Peyer's patch (tissue), 4 donors: ENCODE measurements at regions not wholly inside any gene's neighbourhood (a gene's known extent, or its start where the extent isn't known, plus 50 kb on each side); places are given as distances from the start of the nearest gene placed in this dataset.

Experiments
- DNase-seq, 3 donors: peaks; one replicate each; pipeline ENCODE4 v3.0.0-alpha.2; 2017 to 2019
- H3K27ac ChIP-seq, 4 donors: fragments of 200-600 bp; sonication (generic); one replicate each; pipeline ENCODE4 v1.5.1; 2016 to 2019
- H3K27me3 ChIP-seq, 2 donors: fragments of 200-600 bp; sonication (generic); one replicate each; pipeline ENCODE4 v1.5.1; 2019
- H3K36me3 ChIP-seq, 3 donors: fragments of 200-600 bp; sonication (generic); one replicate each; pipeline ENCODE4 v1.5.1; 2016 to 2019
- H3K4me1 ChIP-seq, 4 donors: fragments of 200-600 bp; sonication (generic); one replicate each; pipeline ENCODE4 v1.5.1; 2016 to 2019
- H3K4me3 ChIP-seq, 4 donors: fragments of 200-600 bp; sonication (generic); 1 replicate in 3 of 4; 2 replicates in 1 of 4; pipeline ENCODE4 v1.5.1; 2016 to 2019; ENCODE audit warnings: mild to moderate bottlenecking in 1 of 4
- H3K9me3 ChIP-seq, 4 donors: fragments of 200-600 bp; sonication (generic); one replicate each; pipeline ENCODE4 v1.5.1; 2016 to 2019; ENCODE audit warnings: mild to moderate bottlenecking in 1 of 4
- CTCF ChIP-seq, 6 experiments: fragments of 450-650 bp in 4 of 6; fragments of 200-600 bp in 2 of 6; sonication (generic) in 1 of 6; IDR thresholded peaks; one replicate each; pipeline ENCODE4 v1.5.1; 2017 to 2019; ENCODE audit warnings: antibody characterized with exemption in 6 of 6, mild to moderate bottlenecking in 3 of 6, moderate library complexity in 1 of 6
- POLR2A ChIP-seq, 2 donors: fragments of 450-650 bp; IDR thresholded peaks; one replicate each; pipeline ENCODE4 v1.5.1; 2017; ENCODE audit warnings: antibody characterized with exemption in 2 of 2, mild to moderate bottlenecking in 2 of 2, moderate library complexity in 2 of 2

- H3K4me3 ChIP-seq = no peak overlapping the region
- H3K27ac ChIP-seq = no peak overlapping the region
- no peaks in the 10 kb centered on the region for H3K36me3 ChIP-seq
- no peaks in the 10 kb centered on the region for H3K27me3 ChIP-seq
- no peak for DNase-seq
- no peaks in the 10 kb centered on the region for H3K9me3 ChIP-seq
- TF ChIP-seq CTCF (IDR thresholded peaks at IDR 0.05) (no peak), POLR2A (IDR thresholded peaks at IDR 0.05) (no peak)
- no peaks in the 10 kb centered on the region for H3K4me1 ChIP-seq
Measured at GRCh38 chr13:97057176-97057575, 62.9 kb upstream of the OXGR1 start.

GRCh38 chr13:97058391-97058790 lies 64.1 kb upstream of the OXGR1 start:
- no peak for TF ChIP-seq CTCF (IDR thresholded peaks at IDR 0.05)
- TF ChIP-seq POLR2A (IDR thresholded peaks at IDR 0.05) = no peak
- no peak overlapping the region for H3K27ac ChIP-seq
- H3K9me3 ChIP-seq = no peaks in the 10 kb centered on the region
- H3K27me3 ChIP-seq = no peaks in the 10 kb centered on the region
- DNase-seq = no peak
- no peaks in the 10 kb centered on the region for H3K36me3 ChIP-seq
- H3K4me1 ChIP-seq = no peaks in the 10 kb centered on the region
- H3K4me3 ChIP-seq = no peak overlapping the region

- H3K9me3 ChIP-seq = no peaks in the 10 kb centered on the region
- no peak overlapping the region for H3K27ac ChIP-seq
- no peaks in the 10 kb centered on the region for H3K36me3 ChIP-seq
- no peak overlapping the region for H3K4me3 ChIP-seq
- no peaks in the 10 kb centered on the region for H3K4me1 ChIP-seq
- H3K27me3 ChIP-seq = no peaks in the 10 kb centered on the region
- DNase-seq = no peak
- no peak for TF ChIP-seq POLR2A (IDR thresholded peaks at IDR 0.05)
- no peak for TF ChIP-seq CTCF (IDR thresholded peaks at IDR 0.05)
Measured at GRCh38 chr13:97058926-97059325, 64.7 kb upstream of the OXGR1 start.

GRCh38 chr13:97067017-97067895 lies 73.0 kb upstream of the OXGR1 start:
- DNase-seq = no peak
- no peaks in the 10 kb centered on the region for H3K4me1 ChIP-seq
- TF ChIP-seq CTCF (IDR thresholded peaks at IDR 0.05) (no peak), POLR2A (IDR thresholded peaks at IDR 0.05) (no peak)
- H3K27ac ChIP-seq = no peak overlapping the region
- no peaks in the 10 kb centered on the region for H3K27me3 ChIP-seq
- no peaks in the 10 kb centered on the region for H3K9me3 ChIP-seq
- H3K4me3 ChIP-seq = no peak overlapping the region
- no peaks in the 10 kb centered on the region for H3K36me3 ChIP-seq

- Histone ChIP-seq H3K4me3 (no peak overlapping the region), H3K36me3 (no peaks in the 10 kb centered on the region), H3K4me1 (no peaks in the 10 kb centered on the region), H3K27me3 (no peaks in the 10 kb centered on the region), H3K27ac (no peak overlapping the region), H3K9me3 (no peaks in the 10 kb centered on the region)
- no peak for TF ChIP-seq POLR2A (IDR thresholded peaks at IDR 0.05)
- no peak for DNase-seq
Measured at GRCh38 chr13:97068151-97068550, 73.9 kb upstream of the OXGR1 start.

- H3K9me3 ChIP-seq = peaks cover 0 to 3% (median 0%) of the 10 kb centered on the region in 4 donors
- DNase-seq = no peak
- H3K4me1 ChIP-seq = no peaks in the 10 kb centered on the region
- TF ChIP-seq POLR2A (IDR thresholded peaks at IDR 0.05) (no peak), CTCF (IDR thresholded peaks at IDR 0.05) (no peak)
- no peaks in the 10 kb centered on the region for H3K27me3 ChIP-seq
- H3K4me3 ChIP-seq = no peak overlapping the region
- no peak overlapping the region for H3K27ac ChIP-seq
- H3K36me3 ChIP-seq = no peaks in the 10 kb centered on the region
Measured at GRCh38 chr13:97069050-97069815, 75.0 kb upstream of the OXGR1 start.
